ENCODE measurements at regions not wholly inside any gene's neighbourhood (a gene's known extent, or its start where the extent isn't known, plus 50 kb on each side); places are given as distances from the start of the nearest gene placed in this dataset.

DNA sequence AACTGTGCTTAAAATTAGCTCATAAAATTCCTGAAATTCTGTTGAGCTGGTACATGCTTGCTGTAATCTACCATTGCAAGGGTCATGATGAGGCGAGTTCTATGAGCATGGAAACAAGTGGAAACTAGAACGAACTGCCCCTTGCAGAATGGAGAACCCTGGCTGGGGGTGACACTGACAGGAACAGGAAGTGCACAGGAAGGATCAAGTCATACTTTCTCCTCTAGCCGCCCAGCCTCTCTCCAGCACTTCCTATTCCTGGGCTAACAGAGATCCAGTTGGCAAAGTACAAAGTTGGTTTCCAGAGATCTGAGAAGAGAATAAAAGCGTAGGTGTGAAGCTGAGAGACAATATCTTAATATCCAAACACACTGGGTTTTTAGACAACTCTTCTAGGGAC is 414.2 kb upstream of the PODXL start:
- Histone ChIP-seq H3F3A (ENCODE audit: control insufficient read depth, insufficient read depth) (no peaks in the 10 kb centered on the region), H3K27me3 (ENCODE audit: control insufficient read depth, low read length) (peaks cover 3% of the 10 kb centered on the region; the same call in 1 of the 2 replicates), H3K27ac (ENCODE audit: low read depth, low read length) (no peak overlapping the region), H3K4me3 (ENCODE audit: low read length) (no peak overlapping the region), H3K79me2 (ENCODE audit: control insufficient read depth, low read length) (no peaks in the 10 kb centered on the region), H4K20me1 (ENCODE audit: control insufficient read depth, insufficient read depth, low read depth, low read length) (no peaks in the 10 kb centered on the region), H3K36me3 (ENCODE audit: control insufficient read depth, low read length) (no peaks in the 10 kb centered on the region), H3K4me1 (ENCODE audit: control insufficient read depth, low read length) (no peaks in the 10 kb centered on the region), H3K9me3 (ENCODE audit: control insufficient read depth, insufficient read depth, low read length) (no peaks in the 10 kb centered on the region), H3K9me2 (replicated peaks; ENCODE audit: control insufficient read depth, low read length) (no peaks in the 10 kb centered on the region), H3K4me2 (ENCODE audit: low read length) (no peak overlapping the region)
- no peak for TF ChIP-seq EZH2phosphoT487 (IDR thresholded peaks at IDR 0.05; ENCODE audit: borderline replicate concordance, low read length)
- TF ChIP-seq, protein P1, sequence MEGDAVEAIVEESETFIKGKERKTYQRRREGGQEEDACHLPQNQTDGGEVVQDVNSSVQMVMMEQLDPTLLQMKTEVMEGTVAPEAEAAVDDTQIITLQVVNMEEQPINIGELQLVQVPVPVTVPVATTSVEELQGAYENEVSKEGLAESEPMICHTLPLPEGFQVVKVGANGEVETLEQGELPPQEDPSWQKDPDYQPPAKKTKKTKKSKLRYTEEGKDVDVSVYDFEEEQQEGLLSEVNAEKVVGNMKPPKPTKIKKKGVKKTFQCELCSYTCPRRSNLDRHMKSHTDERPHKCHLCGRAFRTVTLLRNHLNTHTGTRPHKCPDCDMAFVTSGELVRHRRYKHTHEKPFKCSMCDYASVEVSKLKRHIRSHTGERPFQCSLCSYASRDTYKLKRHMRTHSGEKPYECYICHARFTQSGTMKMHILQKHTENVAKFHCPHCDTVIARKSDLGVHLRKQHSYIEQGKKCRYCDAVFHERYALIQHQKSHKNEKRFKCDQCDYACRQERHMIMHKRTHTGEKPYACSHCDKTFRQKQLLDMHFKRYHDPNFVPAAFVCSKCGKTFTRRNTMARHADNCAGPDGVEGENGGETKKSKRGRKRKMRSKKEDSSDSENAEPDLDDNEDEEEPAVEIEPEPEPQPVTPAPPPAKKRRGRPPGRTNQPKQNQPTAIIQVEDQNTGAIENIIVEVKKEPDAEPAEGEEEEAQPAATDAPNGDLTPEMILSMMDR (IDR thresholded peaks at IDR 0.05; ENCODE audit: low read depth, low read length, poor library complexity, severe bottlenecking): no peak

DNA sequence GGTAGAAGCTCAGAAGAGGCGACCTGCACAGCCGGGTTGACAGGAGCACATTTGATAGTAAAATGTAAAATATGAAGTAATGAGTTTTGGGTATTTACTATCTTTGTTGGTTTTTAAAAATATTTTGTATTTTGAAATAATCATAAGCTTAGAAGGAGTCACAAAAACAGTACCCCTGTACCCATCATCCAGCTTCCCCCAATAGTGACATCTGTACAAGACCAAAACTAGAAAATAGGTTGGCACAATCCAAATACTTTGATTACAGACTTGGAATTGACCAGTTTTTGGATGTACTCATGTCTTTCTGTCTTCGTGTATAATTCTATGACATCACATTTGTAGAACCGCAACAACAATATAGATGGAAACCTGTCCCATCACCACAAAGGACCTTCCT is 413.1 kb upstream of the PODXL start:
- Histone ChIP-seq H3K4me1 (ENCODE audit: control insufficient read depth, low read length) (no peaks in the 10 kb centered on the region), H3K27me3 (ENCODE audit: control insufficient read depth, low read length) (peaks cover 3% of the 10 kb centered on the region; the same call in 1 of the 2 replicates), H3K79me2 (ENCODE audit: control insufficient read depth, low read length) (no peaks in the 10 kb centered on the region), H3K9me3 (ENCODE audit: control insufficient read depth, insufficient read depth, low read length) (no peaks in the 10 kb centered on the region), H3K4me3 (ENCODE audit: low read length) (no peak overlapping the region), H4K20me1 (ENCODE audit: control insufficient read depth, insufficient read depth, low read depth, low read length) (no peaks in the 10 kb centered on the region), H3K27ac (ENCODE audit: low read depth, low read length) (no peak overlapping the region), H3K9me2 (replicated peaks; ENCODE audit: control insufficient read depth, low read length) (no peaks in the 10 kb centered on the region), H3K4me2 (ENCODE audit: low read length) (no peak overlapping the region), H3F3A (ENCODE audit: control insufficient read depth, insufficient read depth) (no peaks in the 10 kb centered on the region), H3K36me3 (ENCODE audit: control insufficient read depth, low read length) (no peaks in the 10 kb centered on the region)
- no peak for TF ChIP-seq EZH2phosphoT487 (IDR thresholded peaks at IDR 0.05; ENCODE audit: borderline replicate concordance, low read length)
- TF ChIP-seq, protein P1 (IDR thresholded peaks at IDR 0.05; ENCODE audit: low read depth, low read length, poor library complexity, severe bottlenecking): no peak

DNA sequence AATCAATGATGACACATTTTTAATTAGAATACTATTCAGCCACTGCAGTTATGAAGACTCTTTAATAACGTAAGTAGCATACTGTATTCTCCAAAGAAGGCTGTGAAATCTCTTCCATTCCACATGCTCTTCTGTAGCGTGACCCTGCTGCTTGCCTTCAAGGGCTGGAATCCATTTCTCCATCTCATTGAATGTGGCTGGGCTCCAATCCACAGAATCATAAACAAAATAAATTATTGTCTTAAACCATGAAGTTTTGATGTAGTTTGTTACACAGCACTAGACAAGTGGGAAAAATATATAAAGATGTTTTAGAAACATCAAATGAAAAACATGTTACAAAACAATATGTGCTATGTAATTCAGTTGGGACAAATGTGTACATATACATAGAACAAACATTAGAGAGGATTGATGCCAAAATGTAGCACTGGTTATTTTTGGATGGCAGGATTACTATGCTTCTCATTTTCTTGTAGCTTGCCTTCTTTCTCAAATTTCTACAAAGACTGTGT is 410.8 kb upstream of the PODXL start:
- Histone ChIP-seq H3K4me1 (ENCODE audit: control insufficient read depth, low read length) (no peaks in the 10 kb centered on the region), H3K27me3 (ENCODE audit: control insufficient read depth, low read length) (no peaks in the 10 kb centered on the region), H3K4me2 (ENCODE audit: low read length) (no peak overlapping the region), H3K4me3 (ENCODE audit: low read length) (no peak overlapping the region), H3K36me3 (ENCODE audit: control insufficient read depth, low read length) (no peaks in the 10 kb centered on the region), H3F3A (ENCODE audit: control insufficient read depth, insufficient read depth) (no peaks in the 10 kb centered on the region), H4K20me1 (ENCODE audit: control insufficient read depth, insufficient read depth, low read depth, low read length) (no peaks in the 10 kb centered on the region), H3K9me3 (ENCODE audit: control insufficient read depth, insufficient read depth, low read length) (no peaks in the 10 kb centered on the region), H3K27ac (ENCODE audit: low read depth, low read length) (no peak overlapping the region), H3K79me2 (ENCODE audit: control insufficient read depth, low read length) (no peaks in the 10 kb centered on the region), H3K9me2 (replicated peaks; ENCODE audit: control insufficient read depth, low read length) (no peaks in the 10 kb centered on the region)
- TF ChIP-seq, protein P1 (IDR thresholded peaks at IDR 0.05; ENCODE audit: low read depth, low read length, poor library complexity, severe bottlenecking): no peak
- TF ChIP-seq EZH2phosphoT487 (IDR thresholded peaks at IDR 0.05; ENCODE audit: borderline replicate concordance, low read length): no peak
